ENCODE measurements at regions not wholly inside any gene's neighbourhood (a gene's known extent, or its start where the extent isn't known, plus 50 kb on each side); places are given as distances from the start of the nearest gene placed in this dataset.
"Not testable (repeated sequence)": the region's sequence is repeated elsewhere in the genome, so short reads cannot be mapped to it uniquely, and the experiment has no call there.

- H3K9me3 Mint-ChIP-seq, H3K36me3 Mint-ChIP-seq, CTCF ChIA-PET, H3K27me3 Mint-ChIP-seq, H3K4me1 Mint-ChIP-seq, H3K27ac Mint-ChIP-seq, DNase-seq, H3K4me3 Mint-ChIP-seq: not testable (repeated sequence)
These were observed 107.1 kb upstream of the TP53BP2 start for GRCh38 chr1:223952801-223953200.

DNA sequence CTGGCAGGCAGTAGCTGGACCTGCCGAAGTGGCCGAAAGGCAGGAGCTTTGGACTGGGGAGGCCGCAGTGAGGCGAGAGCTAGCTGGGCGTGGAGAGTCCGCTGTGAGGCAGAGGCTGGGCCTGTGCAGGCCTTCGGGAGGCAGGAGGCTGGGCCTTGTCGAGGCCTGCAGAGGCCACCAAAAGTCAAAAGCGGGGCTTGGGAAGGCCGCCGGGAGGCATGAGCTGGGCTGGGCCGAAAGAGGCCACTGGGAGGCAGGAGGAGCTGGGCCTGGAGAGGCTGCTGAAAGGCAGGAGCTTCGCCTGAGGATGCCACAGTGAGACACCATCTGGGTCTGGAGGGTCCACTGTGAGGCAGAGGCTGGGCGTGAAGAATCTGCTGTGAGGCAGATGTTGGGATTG, 105.8 kb upstream of the TP53BP2 start:
- DNase-seq, CTCF ChIA-PET, H3K27me3 Mint-ChIP-seq, H3K36me3 Mint-ChIP-seq, H3K4me1 Mint-ChIP-seq, H3K9me3 Mint-ChIP-seq, H3K27ac Mint-ChIP-seq, H3K4me3 Mint-ChIP-seq: not testable (repeated sequence)

GRCh38 chr1:223949944-223950343, 104.2 kb upstream of the TP53BP2 start:
- CTCF ChIA-PET, DNase-seq, H3K27ac Mint-ChIP-seq, H3K27me3 Mint-ChIP-seq, H3K4me1 Mint-ChIP-seq, H3K4me3 Mint-ChIP-seq, H3K36me3 Mint-ChIP-seq, H3K9me3 Mint-ChIP-seq: not testable (repeated sequence)

GRCh38 chr1:223948041-223948440, 102.3 kb upstream of the TP53BP2 start:
- H3K27ac Mint-ChIP-seq, H3K27me3 Mint-ChIP-seq: not testable (repeated sequence)

DNA sequence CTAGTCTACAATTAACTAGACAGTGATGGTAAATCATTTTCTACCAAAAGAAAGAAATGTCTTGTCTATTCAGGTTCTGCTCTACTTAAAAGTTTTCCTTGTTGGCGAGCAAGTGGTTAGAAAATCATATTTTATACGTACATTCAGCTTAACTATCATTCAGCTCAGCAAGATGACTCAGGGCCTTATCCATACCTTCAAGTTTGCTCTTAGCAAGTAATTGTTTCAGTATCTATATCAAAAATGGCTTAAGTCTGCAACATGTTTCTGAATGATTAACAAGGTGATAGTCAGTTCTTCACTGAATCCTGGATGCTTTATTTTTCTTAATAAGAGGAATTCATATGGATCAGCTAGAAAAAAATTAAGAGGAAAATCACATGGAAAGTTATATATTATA, 90.8 kb upstream of the TP53BP2 start:
- H3K4me3 Mint-ChIP-seq, H3K27ac Mint-ChIP-seq, H3K36me3 Mint-ChIP-seq, H3K27me3 Mint-ChIP-seq, H3K9me3 Mint-ChIP-seq, CTCF ChIA-PET, H3K4me1 Mint-ChIP-seq, DNase-seq: not testable (repeated sequence)

More at GRCh38 chr1:223948041-223948440, 102.3 kb upstream of the TP53BP2 start:
- CTCF ChIA-PET, H3K36me3 Mint-ChIP-seq, DNase-seq, H3K4me1 Mint-ChIP-seq, H3K4me3 Mint-ChIP-seq, H3K9me3 Mint-ChIP-seq: not testable (repeated sequence)

DNA sequence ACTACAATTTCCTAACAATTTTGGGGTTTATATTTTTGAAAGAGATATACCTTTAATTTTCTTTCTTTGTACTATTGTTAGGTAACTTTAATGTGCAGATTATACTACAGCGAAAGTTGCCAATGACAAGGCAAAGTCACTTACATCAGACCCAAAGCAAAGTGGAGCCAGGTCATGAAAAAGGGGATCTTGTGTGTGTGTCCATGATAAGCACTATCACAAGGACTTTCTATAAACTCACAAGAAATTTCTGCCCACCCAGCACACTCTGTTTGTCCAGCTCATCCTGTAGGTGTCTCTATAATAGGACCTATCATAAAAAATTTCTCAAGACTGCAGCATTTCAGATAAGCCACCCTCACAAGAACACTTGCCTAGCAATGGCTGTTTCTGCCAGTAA, 85.7 kb upstream of the TP53BP2 start:
- CTCF ChIA-PET, H3K9me3 Mint-ChIP-seq, DNase-seq, H3K4me3 Mint-ChIP-seq, H3K4me1 Mint-ChIP-seq, H3K36me3 Mint-ChIP-seq, H3K27me3 Mint-ChIP-seq, H3K27ac Mint-ChIP-seq: not testable (repeated sequence)

GRCh38 chr1:223920805-223921204, 75.1 kb upstream of the TP53BP2 start:
- H3K36me3 Mint-ChIP-seq, H3K9me3 Mint-ChIP-seq, H3K27me3 Mint-ChIP-seq, H3K4me3 Mint-ChIP-seq, H3K4me1 Mint-ChIP-seq, CTCF ChIA-PET, H3K27ac Mint-ChIP-seq: not testable (repeated sequence)
- peak; percentile 37 for DNase-seq

GRCh38 chr1:223915476-223915875, 69.7 kb upstream of the TP53BP2 start:
- CTCF ChIA-PET, result not testable (repeated sequence)

GRCh38 chr1:223913715-223914114, 68.0 kb upstream of the TP53BP2 start:
- H3K36me3 Mint-ChIP-seq, CTCF ChIA-PET, H3K27me3 Mint-ChIP-seq, H3K27ac Mint-ChIP-seq, H3K4me1 Mint-ChIP-seq, DNase-seq, H3K9me3 Mint-ChIP-seq, H3K4me3 Mint-ChIP-seq: not testable (repeated sequence)

More at GRCh38 chr1:223915476-223915875, 69.7 kb upstream of the TP53BP2 start:
- DNase-seq, H3K9me3 Mint-ChIP-seq, H3K4me3 Mint-ChIP-seq, H3K4me1 Mint-ChIP-seq, H3K36me3 Mint-ChIP-seq, H3K27ac Mint-ChIP-seq, H3K27me3 Mint-ChIP-seq: not testable (repeated sequence)

GRCh38 chr1:223907943-223908587, 62.3 kb upstream of the TP53BP2 start:
- H3K9me3 Mint-ChIP-seq, H3K27me3 Mint-ChIP-seq, H3K27ac Mint-ChIP-seq, H3K4me3 Mint-ChIP-seq, CTCF ChIA-PET, H3K36me3 Mint-ChIP-seq, H3K4me1 Mint-ChIP-seq: not testable (repeated sequence)
- peak; percentile 37 for DNase-seq

- H3K9me3 Mint-ChIP-seq, H3K36me3 Mint-ChIP-seq: not testable (repeated sequence)
- CTCF ChIA-PET, result interaction anchor here (0.9 kb wide), 1 partner anchor 91 kb away, joined by 4 read pairs; no protein-coding TSS in a partner anchor
These were observed 57.5 kb upstream of the TP53BP2 start for GRCh38 chr1:223903221-223903620.

DNA sequence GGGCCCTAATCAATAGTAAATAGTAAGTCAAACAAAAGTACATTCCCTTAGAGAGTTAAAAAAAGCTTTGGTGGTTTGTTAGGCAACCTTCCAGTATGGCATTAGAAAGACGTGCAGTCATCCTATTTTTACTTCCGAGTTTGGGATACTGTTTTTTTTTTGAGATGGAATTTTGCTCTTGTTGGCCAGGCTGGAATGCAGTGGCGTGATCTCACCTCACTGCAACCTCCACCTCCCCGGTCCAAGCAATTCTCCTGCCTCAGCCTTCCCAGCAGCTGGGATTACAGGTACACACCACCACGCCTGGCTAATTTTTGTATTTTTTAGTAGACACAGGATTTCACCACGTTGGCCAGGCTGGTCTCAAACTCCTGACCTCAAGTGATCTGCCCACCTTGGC, 54.0 kb upstream of the TP53BP2 start:
- CTCF ChIA-PET, result interaction anchor here (0.6 kb wide), 1 partner anchor 55 kb away, joined by 3 read pairs; no protein-coding TSS in a partner anchor
- H3K27ac Mint-ChIP-seq, H3K36me3 Mint-ChIP-seq, H3K9me3 Mint-ChIP-seq, DNase-seq, H3K4me3 Mint-ChIP-seq, H3K27me3 Mint-ChIP-seq, H3K4me1 Mint-ChIP-seq: not testable (repeated sequence)

More at GRCh38 chr1:223903221-223903620, 57.5 kb upstream of the TP53BP2 start:
- DNase-seq, H3K4me1 Mint-ChIP-seq, H3K27me3 Mint-ChIP-seq, H3K4me3 Mint-ChIP-seq, H3K27ac Mint-ChIP-seq: not testable (repeated sequence)

GRCh38 chr1:223897097-223897496, 51.4 kb upstream of the TP53BP2 start:
- H3K4me1 Mint-ChIP-seq, DNase-seq, CTCF ChIA-PET, H3K4me3 Mint-ChIP-seq, H3K9me3 Mint-ChIP-seq, H3K36me3 Mint-ChIP-seq, H3K27ac Mint-ChIP-seq, H3K27me3 Mint-ChIP-seq: not testable (repeated sequence)

DNA sequence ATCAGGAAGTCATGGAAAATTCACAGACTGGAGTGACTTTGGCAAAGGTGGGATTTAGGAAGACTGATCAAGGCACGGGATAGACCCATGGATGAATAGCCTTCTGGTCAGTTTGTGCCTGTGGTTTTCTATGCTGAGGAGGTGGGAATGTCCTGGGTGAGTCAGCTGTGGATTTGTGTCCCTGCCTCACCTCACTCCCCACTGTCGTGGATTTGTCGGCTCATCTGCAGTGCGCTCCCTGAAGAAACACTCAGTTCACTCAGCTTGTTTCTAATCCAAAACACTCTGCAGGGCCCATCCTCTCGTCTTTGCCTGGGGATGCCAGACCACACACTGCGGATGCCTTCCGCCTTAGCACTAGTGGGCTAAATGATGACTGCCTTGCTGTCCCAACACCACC, 50.2 kb upstream of the TP53BP2 start:
- H3K4me3 Mint-ChIP-seq, CTCF ChIA-PET, DNase-seq, H3K9me3 Mint-ChIP-seq, H3K27me3 Mint-ChIP-seq, H3K27ac Mint-ChIP-seq, H3K36me3 Mint-ChIP-seq, H3K4me1 Mint-ChIP-seq: not testable (repeated sequence)
